GM19239 (cell line): ENCODE measurements at regions not wholly inside any gene's neighbourhood (a gene's known extent, or its start where the extent isn't known, plus 50 kb on each side); places are given as distances from the start of the nearest gene placed in this dataset.
"Not testable (repeated sequence)": the region's sequence is repeated elsewhere in the genome, so short reads cannot be mapped to it uniquely, and the experiment has no call there.

ENCODE experiments used
- DNase-seq: peaks from one replicate; pipeline ENCODE4 v3.0.0; 2011; ENCODE audit warnings: low spot score; ENCODE audit not compliant: insufficient read length
- FAIRE-seq: peaks from 2 replicates; lab custom pipeline; 2011; peaks lifted over from hg19 to GRCh38; lab: Jason Lieb, UNC

GRCh38 chr5:157949520-157949919 lies 90.6 kb upstream of the CLINT1 start:
- no peak for FAIRE-seq

GRCh38 chr5:157948738-157949410 lies 89.9 kb upstream of the CLINT1 start:
- peak; percentile 93 for FAIRE-seq
- DNase-seq, result peak; percentile 53

More at GRCh38 chr5:157949520-157949919, 90.6 kb upstream of the CLINT1 start:
- no peak for DNase-seq

GRCh38 chr5:157947156-157947555 lies 88.2 kb upstream of the CLINT1 start:
- DNase-seq (no peak), FAIRE-seq (no peak)

GRCh38 chr5:157945822-157946221 lies 86.9 kb upstream of the CLINT1 start:
- not testable (repeated sequence) for DNase-seq, FAIRE-seq

GRCh38 chr5:157944938-157945337 lies 86.0 kb upstream of the CLINT1 start:
- FAIRE-seq, result no peak

GRCh38 chr5:157944077-157944633 lies 85.2 kb upstream of the CLINT1 start:
- FAIRE-seq (no peak), DNase-seq (no peak)

More at GRCh38 chr5:157944938-157945337, 86.0 kb upstream of the CLINT1 start:
- DNase-seq, result no peak

GRCh38 chr5:157942595-157942994 lies 83.7 kb upstream of the CLINT1 start:
- no peak for DNase-seq
- no peak for FAIRE-seq

GRCh38 chr5:157941616-157942015 lies 82.7 kb upstream of the CLINT1 start:
- no peak for DNase-seq
- no peak for FAIRE-seq

GRCh38 chr5:157938101-157938500 lies 79.2 kb upstream of the CLINT1 start:
- not testable (repeated sequence) for DNase-seq, FAIRE-seq

- not testable (repeated sequence) for DNase-seq, FAIRE-seq
These were observed 78.0 kb upstream of the CLINT1 start for GRCh38 chr5:157936776-157937501.

GRCh38 chr5:157934600-157934999 lies 75.7 kb upstream of the CLINT1 start:
- no peak for FAIRE-seq
- no peak for DNase-seq

- DNase-seq, result no peak
- no peak for FAIRE-seq
These were observed 74.1 kb upstream of the CLINT1 start for GRCh38 chr5:157933005-157933404.

GRCh38 chr5:157930710-157931109 lies 71.8 kb upstream of the CLINT1 start:
- DNase-seq (no peak), FAIRE-seq (no peak)

- no peak for DNase-seq
- no peak for FAIRE-seq
These were observed 68.0 kb upstream of the CLINT1 start for GRCh38 chr5:157926977-157927376.

- FAIRE-seq (no peak), DNase-seq (no peak)
These were observed 67.1 kb upstream of the CLINT1 start for GRCh38 chr5:157925786-157926671.

- DNase-seq (no peak), FAIRE-seq (no peak)
These were observed 66.2 kb upstream of the CLINT1 start for GRCh38 chr5:157924931-157925729.

- DNase-seq (no peak), FAIRE-seq (no peak)
These were observed 65.5 kb upstream of the CLINT1 start for GRCh38 chr5:157924490-157924889.

- DNase-seq (no peak), FAIRE-seq (no peak)
These were observed 64.8 kb upstream of the CLINT1 start for GRCh38 chr5:157923765-157924164.

GRCh38 chr5:157922026-157922425 lies 63.1 kb upstream of the CLINT1 start:
- DNase-seq (no peak), FAIRE-seq (no peak)

- FAIRE-seq (no peak), DNase-seq (no peak)
These were observed 61.9 kb upstream of the CLINT1 start for GRCh38 chr5:157920828-157921170.
